Smooth muscle cell (in vitro differentiated cells): ENCODE measurements at regions not wholly inside any gene's neighbourhood (a gene's known extent, or its start where the extent isn't known, plus 50 kb on each side); places are given as distances from the start of the nearest gene placed in this dataset.

ENCODE experiments used
- DNase-seq: peaks from one replicate; lab custom pipeline; 2025; ENCODE audit not compliant: unreplicated experiment; lab: John Stamatoyannopoulos, UW
- H2AFZ ChIP-seq: fragments of 200-600 bp; sonication (generic); 2 replicates; pipeline ENCODE4 v1.6.0; 2016; ENCODE audit warnings: antibody characterized with exemption, low read depth, mild to moderate bottlenecking
- H3F3A ChIP-seq: fragments of 200-600 bp; sonication (generic); 2 replicates; pipeline ENCODE4 v1.6.0; 2017; ENCODE audit warnings: antibody characterized with exemption, low read depth
- H3K27ac ChIP-seq: fragments of 200-600 bp; sonication (generic); 2 replicates; pipeline ENCODE4 v1.5.1; 2016; ENCODE audit warnings: low read depth, mild to moderate bottlenecking
- H3K27me3 ChIP-seq: fragments of 200-600 bp; sonication (generic); 2 replicates; pipeline ENCODE4 v1.6.1; 2016; ENCODE audit warnings: low read depth, mild to moderate bottlenecking
- H3K36me3 ChIP-seq: fragments of 200-600 bp; sonication (generic); 2 replicates; pipeline ENCODE4 v1.5.1; 2016; ENCODE audit warnings: low read depth
- H3K4me1 ChIP-seq: fragments of 200-600 bp; sonication (generic); 2 replicates; pipeline ENCODE4 v1.5.1; 2016; ENCODE audit warnings: low read depth
- H3K4me2 ChIP-seq: fragments of 200-600 bp; sonication (generic); 2 replicates; pipeline ENCODE4 v1.6.0; 2016; ENCODE audit warnings: mild to moderate bottlenecking
- H3K4me3 ChIP-seq: fragments of 200-600 bp; sonication (generic); 2 replicates; pipeline ENCODE4 v1.5.1; 2016; ENCODE audit warnings: mild to moderate bottlenecking
- H3K79me2 ChIP-seq: fragments of 200-600 bp; sonication (generic); 2 replicates; pipeline ENCODE4 v1.6.0; 2016; ENCODE audit warnings: low read depth, mild to moderate bottlenecking
- H3K9ac ChIP-seq: fragments of 200-600 bp; sonication (generic); 2 replicates; pipeline ENCODE4 v1.6.0; 2016; ENCODE audit warnings: low read depth
- H3K9me3 ChIP-seq: fragments of 200-600 bp; sonication (generic); replicated peaks from 2 replicates; pipeline ENCODE4 v1.5.1; 2016; ENCODE audit warnings: low read depth
- H4K20me1 ChIP-seq: fragments of 200-600 bp; sonication (generic); 2 replicates; pipeline ENCODE4 v1.6.0; 2016; ENCODE audit warnings: low read depth
- CTCF ChIP-seq: fragments of 200-600 bp; sonication (generic); IDR thresholded peaks from 2 replicates; pipeline ENCODE4 v1.5.1; 2017; ENCODE audit warnings: borderline replicate concordance, mild to moderate bottlenecking, antibody characterized with exemption; ENCODE audit not compliant: insufficient read depth, poor library complexity, severe bottlenecking
- WGBS: methylation state at CpG from one replicate; pipeline ENCODE4 v1.1.7; 2016; ENCODE audit warnings: low lambda C conversion rate; 5-methylcytosine and 5-hydroxymethylcytosine counted together

- Histone ChIP-seq H3F3A (no peaks in the 10 kb centered on the region), H3K4me2 (no peak overlapping the region), H4K20me1 (no peaks in the 10 kb centered on the region), H2AFZ (no peak overlapping the region), H3K79me2 (no peaks in the 10 kb centered on the region), H3K9ac (no peak overlapping the region), H3K4me3 (no peak overlapping the region), H3K9me3 (no peaks in the 10 kb centered on the region), H3K36me3 (no peaks in the 10 kb centered on the region), H3K4me1 (no peaks in the 10 kb centered on the region), H3K27me3 (peaks cover 4% of the 10 kb centered on the region), H3K27ac (no peak overlapping the region)
- no peak for DNase-seq
- TF ChIP-seq CTCF, result no peak
- WGBS, result 79% methylated on average over 1 of the region's 1 CpG
Measured at GRCh38 chr1:5147806-5148205, 493.4 kb downstream of the AJAP1 start.

DNA sequence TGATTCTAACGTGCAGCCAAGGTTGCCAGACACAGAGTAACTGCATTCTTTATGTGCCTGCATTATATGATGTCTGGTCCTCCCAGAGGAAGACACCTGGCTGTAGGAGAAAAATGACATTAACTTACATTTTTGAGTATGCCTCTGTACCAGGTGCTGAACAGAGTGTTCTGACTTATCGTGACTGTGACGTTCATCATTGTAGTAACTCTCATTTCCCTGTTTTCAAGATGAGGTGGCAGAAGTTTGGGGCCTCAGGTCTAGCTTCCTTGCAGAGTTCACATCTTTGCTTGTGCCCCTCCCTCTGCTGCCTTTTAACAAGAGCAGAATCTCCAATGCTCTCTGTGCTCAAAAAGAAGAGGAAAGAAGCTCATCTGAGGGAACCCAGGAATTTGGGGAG is 488.0 kb downstream of the AJAP1 start:
- no peak overlapping the region for H3K4me2 ChIP-seq
- H3K9ac ChIP-seq, result no peak overlapping the region
- H3K9me3 ChIP-seq, result no peaks in the 10 kb centered on the region
- no peaks in the 10 kb centered on the region for H3K36me3 ChIP-seq
- no peaks in the 10 kb centered on the region for H3F3A ChIP-seq
- H4K20me1 ChIP-seq, result no peaks in the 10 kb centered on the region
- H2AFZ ChIP-seq, result no peak overlapping the region
- H3K27me3 ChIP-seq, result peaks cover 4% of the 10 kb centered on the region
- no peak overlapping the region for H3K4me3 ChIP-seq
- DNase-seq, result no peak
- no peaks in the 10 kb centered on the region for H3K4me1 ChIP-seq
- TF ChIP-seq CTCF, result no peak
- no peaks in the 10 kb centered on the region for H3K79me2 ChIP-seq
- WGBS, result 89% methylated on average over 3 of the region's 3 CpGs
- no peak overlapping the region for H3K27ac ChIP-seq

- no peaks in the 10 kb centered on the region for H3F3A ChIP-seq
- H2AFZ ChIP-seq, result no peak overlapping the region
- H4K20me1 ChIP-seq, result no peaks in the 10 kb centered on the region
- H3K4me1 ChIP-seq, result no peaks in the 10 kb centered on the region
- no peak overlapping the region for H3K4me2 ChIP-seq
- WGBS, result 92% methylated on average over 4 of the region's 4 CpGs
- peaks cover 4% of the 10 kb centered on the region for H3K27me3 ChIP-seq
- DNase-seq, result no peak
- H3K9me3 ChIP-seq, result no peaks in the 10 kb centered on the region
- no peak overlapping the region for H3K27ac ChIP-seq
- H3K4me3 ChIP-seq, result no peak overlapping the region
- no peak overlapping the region for H3K9ac ChIP-seq
- H3K79me2 ChIP-seq, result no peaks in the 10 kb centered on the region
- H3K36me3 ChIP-seq, result no peaks in the 10 kb centered on the region
- no peak for TF ChIP-seq CTCF
Measured at GRCh38 chr1:5141750-5142149, 487.3 kb downstream of the AJAP1 start.

GRCh38 chr1:5140962-5141361 is 486.6 kb downstream of the AJAP1 start:
- Histone ChIP-seq H3K4me1 (no peaks in the 10 kb centered on the region), H3K27me3 (peaks cover 4% of the 10 kb centered on the region), H3K27ac (no peak overlapping the region), H3K9me3 (no peaks in the 10 kb centered on the region), H3K9ac (no peak overlapping the region), H3K4me3 (no peak overlapping the region), H4K20me1 (no peaks in the 10 kb centered on the region), H3K36me3 (no peaks in the 10 kb centered on the region), H3K4me2 (no peak overlapping the region), H2AFZ (no peak overlapping the region), H3K79me2 (no peaks in the 10 kb centered on the region), H3F3A (no peaks in the 10 kb centered on the region)
- DNase-seq, result no peak
- no peak for TF ChIP-seq CTCF
- WGBS, result 83% methylated on average over 1 of the region's 1 CpG
